ENCODE measurements at regions not wholly inside any gene's neighbourhood (a gene's known extent, or its start where the extent isn't known, plus 50 kb on each side); places are given as distances from the start of the nearest gene placed in this dataset.

DNA sequence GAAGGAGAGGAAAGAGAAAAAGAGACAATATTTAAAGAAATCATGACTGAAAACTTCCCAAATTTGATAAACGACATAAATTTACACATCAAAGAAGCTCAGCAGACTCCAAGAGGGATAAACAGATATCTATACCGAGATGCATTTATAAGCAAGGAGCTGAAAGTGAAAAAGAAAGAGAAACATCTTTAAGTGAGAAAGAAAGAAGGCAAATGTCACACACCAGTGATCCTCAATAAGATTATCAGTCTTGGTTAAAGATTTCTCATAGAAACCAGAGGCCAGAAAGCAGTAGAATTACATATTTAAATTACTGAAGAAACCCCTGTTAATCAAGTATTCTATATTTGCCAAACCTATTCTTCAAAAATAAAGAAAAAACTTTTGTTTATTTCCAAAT lies 424.2 kb downstream of the SLC16A7 start:
- Histone ChIP-seq H3K4me3 (ENCODE audit: low read length) (no peak overlapping the region), H3K27ac (ENCODE audit: low read depth, low read length) (no peak overlapping the region), H3K9me3 (ENCODE audit: low read length) (no peaks in the 10 kb centered on the region), H3K27me3 (ENCODE audit: insufficient read depth, low read length, poor library complexity, severe bottlenecking) (no peaks in the 10 kb centered on the region), H3K4me1 (ENCODE audit: insufficient read depth, low read length) (no peaks in the 10 kb centered on the region), H3K36me3 (ENCODE audit: insufficient read depth, low read length) (no peaks in the 10 kb centered on the region)
- Mint-ChIP-seq H3K4me3 (no peak overlapping the region), H3K36me3 (no peaks in the 10 kb centered on the region), H3K9me3 (peaks cover 0 to 11% (median 0%) of the 10 kb centered on the region in 5 donors), H3K4me1 (no peaks in the 10 kb centered on the region), H3K27ac (no peak overlapping the region), H3K27me3 (no peaks in the 10 kb centered on the region)
- ChIA-PET POLR2A (no interaction called here), CTCF (no interaction called here)
- no peak for DNase-seq

DNA sequence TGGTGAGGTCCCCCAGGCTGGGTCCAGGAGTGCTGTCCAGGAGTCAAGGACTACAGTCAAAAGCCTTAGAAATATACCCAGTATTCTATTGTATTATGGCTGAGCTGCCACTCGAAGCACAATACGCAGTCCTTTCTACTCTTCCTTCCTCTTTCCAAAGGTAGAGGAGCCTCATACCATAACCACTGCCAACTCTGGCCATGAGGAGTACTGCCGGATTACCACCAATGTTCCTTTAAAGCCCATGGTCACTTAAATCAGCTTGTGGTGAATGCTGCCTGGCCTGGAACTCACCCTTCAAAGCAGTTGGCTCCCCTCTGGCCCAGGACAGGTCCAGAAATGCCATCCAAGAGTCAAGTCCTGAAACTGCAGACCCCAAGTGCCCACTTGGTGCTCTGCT lies 425.4 kb downstream of the SLC16A7 start:
- POLR2A ChIA-PET = no interaction called here
- no peaks in the 10 kb centered on the region for H3K27me3 ChIP-seq (ENCODE audit: insufficient read depth, low read length, poor library complexity, severe bottlenecking)
- Mint-ChIP-seq H3K27me3 (no peaks in the 10 kb centered on the region), H3K4me3 (no peak overlapping the region), H3K27ac (no peak overlapping the region), H3K36me3 (no peaks in the 10 kb centered on the region), H3K4me1 (no peaks in the 10 kb centered on the region), H3K9me3 (peaks cover 0 to 9% (median 2%) of the 10 kb centered on the region in 5 donors)
- no peak for DNase-seq
- CTCF ChIA-PET = no interaction called here
- no peaks in the 10 kb centered on the region for H3K9me3 ChIP-seq (ENCODE audit: low read length)
- H3K36me3 ChIP-seq (ENCODE audit: insufficient read depth, low read length) = no peaks in the 10 kb centered on the region
- H3K4me1 ChIP-seq (ENCODE audit: insufficient read depth, low read length) = no peaks in the 10 kb centered on the region
- no peak overlapping the region for H3K4me3 ChIP-seq (ENCODE audit: low read length)
- H3K27ac ChIP-seq (ENCODE audit: low read depth, low read length) = no peak overlapping the region

GRCh38 chr12:60027266-60027665 lies 431.4 kb downstream of the SLC16A7 start:
- Histone ChIP-seq H3K27ac (ENCODE audit: low read depth, low read length) (no peak overlapping the region), H3K9me3 (ENCODE audit: low read length) (no peaks in the 10 kb centered on the region), H3K27me3 (ENCODE audit: insufficient read depth, low read length, poor library complexity, severe bottlenecking) (no peaks in the 10 kb centered on the region), H3K4me1 (ENCODE audit: insufficient read depth, low read length) (no peaks in the 10 kb centered on the region), H3K36me3 (ENCODE audit: insufficient read depth, low read length) (no peaks in the 10 kb centered on the region), H3K4me3 (ENCODE audit: low read length) (no peak overlapping the region)
- DNase-seq = no peak
- H3K4me1 Mint-ChIP-seq = no peaks in the 10 kb centered on the region
- no peaks in the 10 kb centered on the region for H3K36me3 Mint-ChIP-seq
- ChIA-PET POLR2A (no interaction called here), CTCF (no interaction called here)
- no peak overlapping the region for H3K4me3 Mint-ChIP-seq
- peaks cover 1 to 5% (median 3%) of the 10 kb centered on the region in 5 donors for H3K9me3 Mint-ChIP-seq
- H3K27ac Mint-ChIP-seq = no peak overlapping the region
- H3K27me3 Mint-ChIP-seq = no peaks in the 10 kb centered on the region

DNA sequence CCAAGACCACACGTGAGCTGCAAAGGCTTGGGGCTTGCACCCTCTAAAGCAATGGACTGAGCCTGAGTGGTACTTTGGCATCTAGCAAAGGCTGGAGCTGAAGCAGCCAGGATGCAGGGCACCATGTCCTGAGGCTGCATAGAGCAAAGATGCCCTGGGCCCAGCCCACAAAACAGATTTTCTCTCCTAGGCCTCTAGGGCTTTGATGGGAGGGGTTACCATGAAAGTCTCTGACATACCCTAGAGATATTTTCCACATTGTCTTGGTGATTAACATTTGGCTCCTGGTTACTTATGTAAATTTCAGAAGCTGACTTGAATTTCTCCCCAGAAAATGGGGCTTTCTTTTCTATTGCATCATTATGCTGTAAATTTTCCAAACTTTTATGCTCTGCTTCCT lies 438.3 kb downstream of the SLC16A7 start:
- Histone ChIP-seq H3K4me1 (ENCODE audit: insufficient read depth, low read length) (no peaks in the 10 kb centered on the region), H3K36me3 (ENCODE audit: insufficient read depth, low read length) (no peaks in the 10 kb centered on the region), H3K9me3 (ENCODE audit: low read length) (no peaks in the 10 kb centered on the region), H3K4me3 (ENCODE audit: low read length) (no peak overlapping the region), H3K27me3 (ENCODE audit: insufficient read depth, low read length, poor library complexity, severe bottlenecking) (no peaks in the 10 kb centered on the region), H3K27ac (ENCODE audit: low read depth, low read length) (no peak overlapping the region)
- POLR2A ChIA-PET = no interaction called here
- Mint-ChIP-seq H3K4me3 (no peak overlapping the region), H3K27ac (no peak overlapping the region), H3K4me1 (no peaks in the 10 kb centered on the region), H3K9me3 (peaks cover 3 to 12% (median 6%) of the 10 kb centered on the region in 5 donors), H3K27me3 (no peaks in the 10 kb centered on the region), H3K36me3 (no peaks in the 10 kb centered on the region)
- no peak for DNase-seq
- CTCF ChIA-PET = no interaction called here

DNA sequence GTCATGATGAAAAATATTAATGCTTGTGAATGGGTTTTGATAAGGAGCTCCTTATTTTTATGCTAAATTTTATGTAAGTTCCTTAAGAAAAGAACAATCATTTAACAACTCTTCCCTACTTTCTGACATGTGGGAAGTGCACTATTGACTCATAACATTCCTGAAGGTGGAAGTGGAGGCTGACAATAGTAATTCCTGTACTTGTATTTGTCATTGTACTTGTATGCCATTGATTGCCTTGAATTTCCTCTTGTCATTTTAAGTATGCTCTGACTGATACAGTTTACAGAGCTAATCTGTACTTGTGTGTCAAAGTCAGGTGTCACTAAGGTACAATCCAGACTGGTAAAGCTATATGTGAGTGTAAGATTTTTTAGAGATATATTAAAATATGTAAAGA lies 440.0 kb downstream of the SLC16A7 start:
- H3K27ac ChIP-seq (ENCODE audit: low read depth, low read length) = no peak overlapping the region
- Mint-ChIP-seq H3K4me3 (no peak overlapping the region), H3K36me3 (no peaks in the 10 kb centered on the region), H3K27ac (no peak overlapping the region), H3K9me3 (peaks cover 3 to 12% (median 6%) of the 10 kb centered on the region in 5 donors), H3K27me3 (no peaks in the 10 kb centered on the region), H3K4me1 (no peaks in the 10 kb centered on the region)
- H3K4me1 ChIP-seq (ENCODE audit: insufficient read depth, low read length) = no peaks in the 10 kb centered on the region
- H3K9me3 ChIP-seq (ENCODE audit: low read length) = no peaks in the 10 kb centered on the region
- no peak for DNase-seq
- no peaks in the 10 kb centered on the region for H3K27me3 ChIP-seq (ENCODE audit: insufficient read depth, low read length, poor library complexity, severe bottlenecking)
- H3K4me3 ChIP-seq (ENCODE audit: low read length) = no peak overlapping the region
- ChIA-PET POLR2A (no interaction called here), CTCF (no interaction called here)
- no peaks in the 10 kb centered on the region for H3K36me3 ChIP-seq (ENCODE audit: insufficient read depth, low read length)

GRCh38 chr12:60042835-60043234 lies 447.0 kb downstream of the SLC16A7 start:
- Mint-ChIP-seq H3K9me3 (peaks cover 0 to 19% (median 2%) of the 10 kb centered on the region in 5 donors), H3K27me3 (no peaks in the 10 kb centered on the region), H3K4me1 (no peaks in the 10 kb centered on the region), H3K27ac (no peak overlapping the region), H3K4me3 (no peak overlapping the region), H3K36me3 (peaks cover 0 to 1% (median 0%) of the 10 kb centered on the region in 3 donors)
- ChIA-PET CTCF (no interaction called here), POLR2A (no interaction called here)
- no peak overlapping the region for H3K27ac ChIP-seq (ENCODE audit: low read depth, low read length)
- DNase-seq = no peak
- no peaks in the 10 kb centered on the region for H3K27me3 ChIP-seq (ENCODE audit: insufficient read depth, low read length, poor library complexity, severe bottlenecking)
- H3K36me3 ChIP-seq (ENCODE audit: insufficient read depth, low read length) = no peaks in the 10 kb centered on the region
- H3K9me3 ChIP-seq (ENCODE audit: low read length) = no peaks in the 10 kb centered on the region
- H3K4me3 ChIP-seq (ENCODE audit: low read length) = no peak overlapping the region
- H3K4me1 ChIP-seq (ENCODE audit: insufficient read depth, low read length) = no peaks in the 10 kb centered on the region

GRCh38 chr12:60043236-60043635 lies 447.4 kb downstream of the SLC16A7 start:
- H3K27ac Mint-ChIP-seq = no peak overlapping the region
- Histone ChIP-seq H3K4me1 (ENCODE audit: insufficient read depth, low read length) (no peaks in the 10 kb centered on the region), H3K36me3 (ENCODE audit: insufficient read depth, low read length) (no peaks in the 10 kb centered on the region), H3K27ac (ENCODE audit: low read depth, low read length) (no peak overlapping the region), H3K4me3 (ENCODE audit: low read length) (no peak overlapping the region), H3K27me3 (ENCODE audit: insufficient read depth, low read length, poor library complexity, severe bottlenecking) (no peaks in the 10 kb centered on the region), H3K9me3 (ENCODE audit: low read length) (no peaks in the 10 kb centered on the region)
- H3K9me3 Mint-ChIP-seq = peaks cover 0 to 19% (median 2%) of the 10 kb centered on the region in 5 donors
- H3K27me3 Mint-ChIP-seq = no peaks in the 10 kb centered on the region
- no peaks in the 10 kb centered on the region for H3K4me1 Mint-ChIP-seq
- CTCF ChIA-PET = no interaction called here
- H3K36me3 Mint-ChIP-seq = peaks cover 0 to 2% (median 0%) of the 10 kb centered on the region in 3 donors
- POLR2A ChIA-PET = no interaction called here
- no peak overlapping the region for H3K4me3 Mint-ChIP-seq
- no peak for DNase-seq

DNA sequence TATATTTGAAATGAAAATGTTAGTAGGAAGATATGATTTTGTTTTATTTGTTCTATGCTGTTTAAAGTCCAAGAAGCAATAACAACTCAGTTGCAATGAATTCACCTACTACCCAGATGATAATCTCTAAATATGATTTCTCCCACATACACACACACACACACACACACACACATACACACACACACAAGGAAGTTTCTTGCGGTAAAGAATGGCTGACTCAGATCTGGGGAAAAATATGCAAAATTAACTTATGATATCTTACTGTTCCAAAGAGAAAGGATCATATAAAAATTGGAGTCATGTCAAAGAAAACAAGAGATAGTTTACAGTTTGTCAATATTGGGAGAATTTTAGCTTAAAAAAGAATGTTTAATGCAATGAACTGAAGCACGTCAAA lies 456.7 kb downstream of the SLC16A7 start:
- Histone ChIP-seq H3K36me3 (ENCODE audit: insufficient read depth, low read length) (no peaks in the 10 kb centered on the region), H3K27me3 (ENCODE audit: insufficient read depth, low read length, poor library complexity, severe bottlenecking) (no peaks in the 10 kb centered on the region), H3K9me3 (ENCODE audit: low read length) (no peaks in the 10 kb centered on the region), H3K4me1 (ENCODE audit: insufficient read depth, low read length) (no peaks in the 10 kb centered on the region), H3K4me3 (ENCODE audit: low read length) (no peak overlapping the region), H3K27ac (ENCODE audit: low read depth, low read length) (no peak overlapping the region)
- H3K4me1 Mint-ChIP-seq = no peaks in the 10 kb centered on the region
- ChIA-PET POLR2A (no interaction called here), CTCF (no interaction called here)
- DNase-seq = no peak
- H3K4me3 Mint-ChIP-seq = no peak overlapping the region
- H3K36me3 Mint-ChIP-seq = peaks cover 0 to 2% (median 0%) of the 10 kb centered on the region in 3 donors
- no peaks in the 10 kb centered on the region for H3K27me3 Mint-ChIP-seq
- peaks cover 0 to 9% (median 2%) of the 10 kb centered on the region in 5 donors for H3K9me3 Mint-ChIP-seq
- H3K27ac Mint-ChIP-seq = no peak overlapping the region

GRCh38 chr12:60059180-60059579 lies 463.4 kb downstream of the SLC16A7 start:
- Mint-ChIP-seq H3K4me3 (no peak overlapping the region), H3K36me3 (no peaks in the 10 kb centered on the region), H3K27me3 (no peaks in the 10 kb centered on the region), H3K9me3 (peaks cover 2 to 17% (median 4%) of the 10 kb centered on the region in 5 donors), H3K27ac (no peak overlapping the region), H3K4me1 (no peaks in the 10 kb centered on the region)
- Histone ChIP-seq H3K27me3 (ENCODE audit: insufficient read depth, low read length, poor library complexity, severe bottlenecking) (no peaks in the 10 kb centered on the region), H3K9me3 (ENCODE audit: low read length) (no peaks in the 10 kb centered on the region), H3K4me1 (ENCODE audit: insufficient read depth, low read length) (no peaks in the 10 kb centered on the region), H3K27ac (ENCODE audit: low read depth, low read length) (no peak overlapping the region), H3K4me3 (ENCODE audit: low read length) (no peak overlapping the region), H3K36me3 (ENCODE audit: insufficient read depth, low read length) (no peaks in the 10 kb centered on the region)
- DNase-seq = no peak
- ChIA-PET POLR2A (no interaction called here), CTCF (no interaction called here)

Measured in CD8-positive, alpha-beta memory T cell (primary cell).